Trophoblast cell (in vitro differentiated cells and primary cell): ENCODE measurements at regions not wholly inside any gene's neighbourhood (a gene's known extent, or its start where the extent isn't known, plus 50 kb on each side); places are given as distances from the start of the nearest gene placed in this dataset.

Experiments
- DNase-seq, 2 donors: peaks; one replicate each; pipeline ENCODE4 v3.0.0-alpha.2; 2016
- H2AFZ ChIP-seq: 2 replicates; pipeline ENCODE4 v1.6.1; 2013; ENCODE audit warnings: low read length, moderate library complexity, mild to moderate bottlenecking; ENCODE audit not compliant: insufficient read depth, poor library complexity
- H2AK5ac ChIP-seq: 2 replicates; pipeline ENCODE4 v1.6.1; 2013; ENCODE audit warnings: mild to moderate bottlenecking, low read length
- H2BK120ac ChIP-seq: 2 replicates; pipeline ENCODE4 v1.6.1; 2013; ENCODE audit warnings: low read length, mild to moderate bottlenecking, moderate library complexity; ENCODE audit not compliant: insufficient read depth, poor library complexity
- H2BK12ac ChIP-seq: 2 replicates; pipeline ENCODE4 v1.6.1; 2013; ENCODE audit warnings: mild to moderate bottlenecking, low read length, moderate library complexity
- H2BK5ac ChIP-seq: 2 replicates; pipeline ENCODE4 v1.6.1; 2013; ENCODE audit warnings: low read length, low read depth, moderate library complexity, mild to moderate bottlenecking; ENCODE audit not compliant: poor library complexity
- H3K14ac ChIP-seq: 2 replicates; pipeline ENCODE4 v1.6.1; 2013; ENCODE audit warnings: mild to moderate bottlenecking, low read length
- H3K18ac ChIP-seq: 2 replicates; pipeline ENCODE4 v1.6.1; 2013; ENCODE audit warnings: mild to moderate bottlenecking, low read length
- H3K23ac ChIP-seq: 2 replicates; pipeline ENCODE4 v1.6.1; 2013; ENCODE audit warnings: low read length
- H3K27ac ChIP-seq: 2 replicates; pipeline ENCODE4 v1.5.1; 2013; ENCODE audit warnings: low read depth, mild to moderate bottlenecking, inconsistent platforms, low read length, moderate library complexity
- H3K27me3 ChIP-seq: 2 replicates; pipeline ENCODE4 v1.6.1; 2013; ENCODE audit warnings: inconsistent platforms, mild to moderate bottlenecking, low read length, moderate library complexity; ENCODE audit not compliant: insufficient read depth
- H3K36me3 ChIP-seq, 2 experiments: 1 replicate in 1 of 2; 2 replicates in 1 of 2; pipeline ENCODE4 v1.6.1; 2013; ENCODE audit warnings: low read length in 2 of 2, mild to moderate bottlenecking in 2 of 2, moderate library complexity in 1 of 2; ENCODE audit not compliant: insufficient read depth in 2 of 2, control insufficient read depth in 1 of 2
- H3K4ac ChIP-seq: 2 replicates; pipeline ENCODE4 v1.6.1; 2013; ENCODE audit warnings: low read depth, mild to moderate bottlenecking, low read length, moderate library complexity
- H3K4me1 ChIP-seq, 2 experiments: 1 replicate in 1 of 2; 2 replicates in 1 of 2; pipeline ENCODE4 v1.6.1; 2013; ENCODE audit warnings: low read length in 2 of 2, mild to moderate bottlenecking in 2 of 2, moderate library complexity in 1 of 2; ENCODE audit not compliant: insufficient read depth in 2 of 2, control insufficient read depth in 1 of 2
- H3K4me2 ChIP-seq: 2 replicates; pipeline ENCODE4 v1.6.1; 2013; ENCODE audit warnings: inconsistent platforms, mild to moderate bottlenecking, low read length, moderate library complexity
- H3K4me3 ChIP-seq: 2 replicates; pipeline ENCODE4 v1.5.1; 2013; ENCODE audit warnings: mild to moderate bottlenecking, low read depth, low read length, inconsistent platforms
- H3K79me1 ChIP-seq: one replicate; pipeline ENCODE4 v1.6.1; 2013; ENCODE audit warnings: low read length
- H3K79me2 ChIP-seq: 2 replicates; pipeline ENCODE4 v1.6.1; 2013; ENCODE audit warnings: low read length, mild to moderate bottlenecking; ENCODE audit not compliant: control insufficient read depth, insufficient read depth, poor library complexity
- H3K9ac ChIP-seq: 2 replicates; pipeline ENCODE4 v1.6.1; 2013; ENCODE audit warnings: mild to moderate bottlenecking, low read length
- H3K9me3 ChIP-seq: 2 replicates; pipeline ENCODE4 v1.6.1; 2013; ENCODE audit warnings: low read depth, mild to moderate bottlenecking, control low read depth, inconsistent platforms, low read length; ENCODE audit not compliant: insufficient read depth
- H4K12ac ChIP-seq: 2 replicates; pipeline ENCODE4 v1.6.1; 2013; ENCODE audit warnings: low read depth, mild to moderate bottlenecking, low read length, moderate library complexity
- H4K8ac ChIP-seq: 2 replicates; pipeline ENCODE4 v1.6.1; 2013; ENCODE audit warnings: low read depth, mild to moderate bottlenecking, low read length, moderate library complexity
- H4K91ac ChIP-seq: one replicate; pipeline ENCODE4 v1.6.1; 2013; ENCODE audit warnings: low read depth, mild to moderate bottlenecking, low read length, moderate library complexity
- WGBS: extraction: QIAGEN DNeasy Blood & Tissue Kit; methylation state at CpG from one replicate; pipeline ENCODE4 v1.1.7; 2013; ENCODE audit warnings: missing lambda C conversion rate; ENCODE audit not compliant: insufficient read length, insufficient coverage; ENCODE audit errors: extremely low coverage; 5-methylcytosine and 5-hydroxymethylcytosine counted together

DNA sequence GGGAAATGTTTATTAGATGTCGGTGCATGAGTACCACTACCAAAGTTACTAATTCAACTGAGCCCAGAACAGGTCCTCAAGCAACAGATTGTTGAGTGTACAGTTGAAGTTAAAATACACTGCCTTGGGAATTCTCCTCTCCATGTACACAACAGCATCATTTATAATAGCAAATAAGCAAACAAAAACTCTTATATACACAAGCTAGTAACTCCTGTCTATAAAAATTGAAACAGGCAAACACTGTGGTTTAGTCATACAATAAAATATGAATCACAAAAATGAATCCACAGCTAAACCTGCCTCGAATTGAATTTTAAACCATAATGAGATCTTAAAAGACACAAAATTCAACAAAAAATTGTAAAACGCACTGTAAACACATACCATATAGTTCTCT, 681.1 kb downstream of the C12orf50 start:
- DNase-seq, result no peak
- no peak overlapping the region for H2AK5ac ChIP-seq
- no peak overlapping the region for H2AFZ ChIP-seq
- no peaks in the 10 kb centered on the region for H3K79me2 ChIP-seq
- no peak overlapping the region for H4K91ac ChIP-seq
- H2BK12ac ChIP-seq, result no peak overlapping the region
- peaks cover 0 to 4% of the 10 kb centered on the region in 2 experiments for H3K4me1 ChIP-seq
- no peak overlapping the region for H3K4ac ChIP-seq
- WGBS, result no CpG with 5 or more reads among the region's 3 CpGs
- no peaks in the 10 kb centered on the region for H3K9me3 ChIP-seq
- H3K4me2 ChIP-seq, result no peak overlapping the region
- no peaks in the 10 kb centered on the region for H3K36me3 ChIP-seq
- H3K4me3 ChIP-seq, result no peak overlapping the region
- no peak overlapping the region for H2BK120ac ChIP-seq
- no peak overlapping the region for H3K23ac ChIP-seq
- H3K27ac ChIP-seq, result no peak overlapping the region
- H3K27me3 ChIP-seq, result no peaks in the 10 kb centered on the region
- no peak overlapping the region for H3K14ac ChIP-seq
- no peak overlapping the region for H4K8ac ChIP-seq
- no peak overlapping the region for H3K9ac ChIP-seq
- H2BK5ac ChIP-seq, result no peak overlapping the region
- H3K18ac ChIP-seq, result no peak overlapping the region
- no peak overlapping the region for H4K12ac ChIP-seq
- H3K79me1 ChIP-seq, result no peaks in the 10 kb centered on the region

DNA sequence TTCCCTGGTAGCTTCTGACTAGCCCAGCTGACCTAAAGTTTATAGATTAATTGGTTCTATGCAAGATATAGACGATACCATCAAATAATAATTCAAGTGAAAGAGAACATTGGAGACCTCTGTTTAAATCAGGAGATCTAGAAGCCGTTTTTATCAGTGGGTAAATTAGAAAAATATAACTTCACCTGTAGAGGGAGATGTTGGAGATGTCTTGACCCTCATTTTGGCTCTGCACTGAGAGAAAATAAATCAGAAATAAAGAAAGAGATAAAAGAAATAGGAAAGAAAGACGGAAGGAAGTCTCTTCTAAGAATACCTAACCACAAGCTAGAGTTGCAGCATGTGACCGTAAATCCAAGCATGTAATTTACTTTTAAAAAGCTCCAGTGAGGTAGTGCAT, 684.5 kb downstream of the C12orf50 start:
- Histone ChIP-seq H2AK5ac (no peak overlapping the region), H3K4me2 (no peak overlapping the region), H3K4ac (no peak overlapping the region), H3K14ac (no peak overlapping the region), H3K23ac (no peak overlapping the region), H3K36me3 (no peaks in the 10 kb centered on the region), H2BK5ac (no peak overlapping the region), H3K9me3 (no peaks in the 10 kb centered on the region), H4K12ac (no peak overlapping the region), H4K91ac (no peak overlapping the region), H2BK120ac (no peak overlapping the region), H4K8ac (no peak overlapping the region), H2BK12ac (no peak overlapping the region), H2AFZ (no peak overlapping the region), H3K9ac (no peak overlapping the region), H3K27ac (no peak overlapping the region), H3K4me1 (peaks cover 0 to 4% of the 10 kb centered on the region in 2 experiments), H3K79me2 (no peaks in the 10 kb centered on the region), H3K4me3 (no peak overlapping the region), H3K18ac (no peak overlapping the region), H3K27me3 (no peaks in the 10 kb centered on the region), H3K79me1 (no peaks in the 10 kb centered on the region)
- no CpG with 5 or more reads among the region's 4 CpGs for WGBS
- no peak for DNase-seq

DNA sequence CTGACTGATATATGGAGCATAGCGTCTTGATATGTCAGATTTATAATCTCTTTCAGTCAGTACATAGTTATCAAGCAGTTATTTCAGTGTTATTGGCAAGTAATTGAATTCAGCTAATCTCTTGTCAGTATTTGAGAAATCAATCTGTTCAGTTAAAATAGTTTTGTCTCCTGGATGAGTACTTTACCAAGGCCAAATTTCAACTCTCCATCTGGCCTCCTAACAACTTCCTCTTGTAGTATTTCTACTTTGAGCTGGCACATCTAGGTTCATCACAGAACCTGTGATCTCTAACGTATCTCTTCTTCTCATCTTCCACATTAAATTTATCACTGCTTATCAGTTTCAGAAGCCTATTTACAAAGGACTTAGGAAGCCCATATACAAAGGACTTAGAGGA, 690.5 kb downstream of the C12orf50 start:
- no peaks in the 10 kb centered on the region for H3K36me3 ChIP-seq
- H3K23ac ChIP-seq, result no peak overlapping the region
- no peak for DNase-seq
- no peak overlapping the region for H3K4me3 ChIP-seq
- H3K27me3 ChIP-seq, result no peaks in the 10 kb centered on the region
- no peak overlapping the region for H2BK12ac ChIP-seq
- H3K9me3 ChIP-seq, result no peaks in the 10 kb centered on the region
- H3K18ac ChIP-seq, result no peak overlapping the region
- H3K79me1 ChIP-seq, result peaks cover 3% of the 10 kb centered on the region
- no peak overlapping the region for H3K4ac ChIP-seq
- WGBS, result no CpG with 5 or more reads among the region's 2 CpGs
- H3K79me2 ChIP-seq, result no peaks in the 10 kb centered on the region
- H3K27ac ChIP-seq, result no peak overlapping the region
- no peaks in the 10 kb centered on the region for H3K4me1 ChIP-seq
- no peak overlapping the region for H2AFZ ChIP-seq
- no peak overlapping the region for H2BK5ac ChIP-seq
- H3K4me2 ChIP-seq, result no peak overlapping the region
- no peak overlapping the region for H4K12ac ChIP-seq
- no peak overlapping the region for H4K91ac ChIP-seq
- no peak overlapping the region for H3K14ac ChIP-seq
- no peak overlapping the region for H4K8ac ChIP-seq
- H3K9ac ChIP-seq, result no peak overlapping the region
- no peak overlapping the region for H2AK5ac ChIP-seq
- no peak overlapping the region for H2BK120ac ChIP-seq

DNA sequence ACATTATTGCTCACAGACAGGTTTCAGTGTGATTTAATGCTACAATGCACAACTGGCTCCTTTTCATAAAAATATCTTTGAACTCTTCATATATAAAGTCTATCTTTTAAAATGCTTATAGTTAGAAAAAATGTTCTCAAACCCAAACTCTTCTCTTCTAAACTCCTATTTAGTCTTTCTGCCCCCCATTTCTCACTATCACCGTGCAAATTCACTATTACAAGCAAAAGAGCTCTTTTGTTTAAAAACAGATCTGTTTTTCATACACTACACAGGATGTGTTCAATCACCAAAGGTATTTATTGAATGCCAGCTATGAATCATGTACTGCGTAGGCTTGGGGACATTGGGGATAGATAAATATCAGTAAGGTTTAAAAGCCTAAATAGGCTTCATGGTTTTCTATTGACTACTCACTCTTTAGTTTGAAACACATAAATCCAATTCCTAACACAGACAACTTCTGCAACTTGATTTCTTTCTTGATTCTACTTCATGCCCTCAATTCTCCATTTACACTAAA, 692.3 kb downstream of the C12orf50 start:
- no peak overlapping the region for H2AK5ac ChIP-seq
- H3K23ac ChIP-seq, result no peak overlapping the region
- no peak overlapping the region for H3K4me3 ChIP-seq
- H3K79me2 ChIP-seq, result no peaks in the 10 kb centered on the region
- H2BK12ac ChIP-seq, result no peak overlapping the region
- no peak overlapping the region for H2AFZ ChIP-seq
- no peak overlapping the region for H3K18ac ChIP-seq
- no peak for DNase-seq
- no peak overlapping the region for H3K4ac ChIP-seq
- H2BK120ac ChIP-seq, result no peak overlapping the region
- no peaks in the 10 kb centered on the region for H3K9me3 ChIP-seq
- H3K36me3 ChIP-seq, result no peaks in the 10 kb centered on the region
- H4K12ac ChIP-seq, result no peak overlapping the region
- H4K8ac ChIP-seq, result no peak overlapping the region
- peaks cover 3% of the 10 kb centered on the region for H3K79me1 ChIP-seq
- H3K4me2 ChIP-seq, result no peak overlapping the region
- no peak overlapping the region for H3K14ac ChIP-seq
- 100% methylated on average over 1 of the region's 2 CpGs for WGBS
- H4K91ac ChIP-seq, result no peak overlapping the region
- no peaks in the 10 kb centered on the region for H3K27me3 ChIP-seq
- no peak overlapping the region for H3K27ac ChIP-seq
- no peaks in the 10 kb centered on the region for H3K4me1 ChIP-seq
- no peak overlapping the region for H2BK5ac ChIP-seq
- H3K9ac ChIP-seq, result no peak overlapping the region
